ENCODE measurements at regions not wholly inside any gene's neighbourhood (a gene's known extent, or its start where the extent isn't known, plus 50 kb on each side); places are given as distances from the start of the nearest gene placed in this dataset.
"Not testable (repeated sequence)": the region's sequence is repeated elsewhere in the genome, so short reads cannot be mapped to it uniquely, and the experiment has no call there.

DNA sequence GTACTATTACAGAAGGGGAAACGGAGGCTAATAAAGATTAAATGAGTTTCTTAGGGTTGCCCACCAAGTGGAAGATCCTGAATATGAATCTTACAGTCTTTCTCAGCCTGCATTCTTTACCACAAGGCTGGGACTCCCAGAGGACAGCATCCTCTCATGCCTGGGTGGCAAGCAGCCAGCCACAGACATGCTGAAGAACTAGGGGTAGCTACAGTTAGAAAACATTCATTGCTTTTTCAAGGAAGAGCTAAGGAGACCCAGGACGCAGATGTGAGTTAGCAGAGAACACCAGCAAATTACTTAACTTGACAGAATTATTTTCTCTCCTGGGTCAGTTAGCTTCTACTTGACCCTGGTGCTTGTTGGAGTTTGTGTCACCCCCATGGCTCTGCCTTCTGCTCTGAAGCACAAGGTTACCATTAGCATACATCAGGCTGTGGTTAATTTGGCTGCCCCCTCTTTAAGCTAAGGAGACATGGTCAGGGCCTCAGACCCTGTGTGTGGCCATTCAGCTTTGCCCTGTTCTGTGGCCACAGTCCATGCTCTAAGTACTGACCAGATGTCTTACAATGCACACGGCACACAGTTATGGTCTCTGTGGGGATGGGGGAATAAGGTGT lies 132.3 kb upstream of the TNP1 start:
- Mint-ChIP-seq H3K4me3 (no peak overlapping the region), H3K27ac (no peak overlapping the region), H3K4me1 (no peaks in the 10 kb centered on the region), H3K9me3 (peaks cover 0 to 1% (median 0%) of the 10 kb centered on the region in 6 donors), H3K36me3 (no peaks in the 10 kb centered on the region), H3K27me3 (ENCODE audit: low read depth in 3 of 3) (peaks cover 3 to 11% (median 9%) of the 10 kb centered on the region in 3 donors)
- DNase-seq: no peak

GRCh38 chr2:216991563-216991962 lies 131.7 kb upstream of the TNP1 start:
- Mint-ChIP-seq H3K36me3 (no peaks in the 10 kb centered on the region), H3K27me3 (ENCODE audit: low read depth in 3 of 3) (peaks cover 3 to 11% (median 7%) of the 10 kb centered on the region in 3 donors), H3K4me3 (no peak overlapping the region), H3K4me1 (no peaks in the 10 kb centered on the region), H3K27ac (no peak overlapping the region), H3K9me3 (peaks cover 0 to 1% (median 0%) of the 10 kb centered on the region in 6 donors)
- DNase-seq: no peak

- Mint-ChIP-seq H3K36me3 (no peaks in the 10 kb centered on the region), H3K4me1 (no peaks in the 10 kb centered on the region), H3K27me3 (ENCODE audit: low read depth in 3 of 3) (peaks cover 3 to 14% (median 5%) of the 10 kb centered on the region in 3 donors), H3K4me3 (no peak overlapping the region), H3K9me3 (peaks cover 0 to 1% (median 0%) of the 10 kb centered on the region in 6 donors), H3K27ac (no peak overlapping the region)
- DNase-seq: no peak
Measured at GRCh38 chr2:216989340-216990129, 129.7 kb upstream of the TNP1 start.

GRCh38 chr2:216987252-216987821 lies 127.5 kb upstream of the TNP1 start:
- peaks cover 3 to 14% (median 5%) of the 10 kb centered on the region in 3 donors for H3K27me3 Mint-ChIP-seq (ENCODE audit: low read depth in 3 of 3)
- no peak overlapping the region for H3K27ac Mint-ChIP-seq
- H3K9me3 Mint-ChIP-seq: peaks cover 0 to 1% (median 0%) of the 10 kb centered on the region in 6 donors
- H3K36me3 Mint-ChIP-seq: no peaks in the 10 kb centered on the region
- no peak overlapping the region for H3K4me3 Mint-ChIP-seq
- DNase-seq: no peak
- no peaks in the 10 kb centered on the region for H3K4me1 Mint-ChIP-seq

GRCh38 chr2:216985658-216986141 lies 125.8 kb upstream of the TNP1 start:
- Mint-ChIP-seq H3K27ac (no peak overlapping the region), H3K4me3 (no peak overlapping the region), H3K4me1 (no peaks in the 10 kb centered on the region), H3K36me3 (no peaks in the 10 kb centered on the region), H3K9me3 (peaks cover 0 to 1% (median 0%) of the 10 kb centered on the region in 6 donors), H3K27me3 (ENCODE audit: low read depth in 3 of 3) (peaks cover 5 to 12% (median 7%) of the 10 kb centered on the region in 3 donors)
- DNase-seq: no peak

- H3K9me3 Mint-ChIP-seq: peaks cover 0 to 1% (median 0%) of the 10 kb centered on the region in 6 donors
- H3K27me3 Mint-ChIP-seq (ENCODE audit: low read depth in 3 of 3): peaks cover 5 to 11% (median 9%) of the 10 kb centered on the region in 3 donors
- no peaks in the 10 kb centered on the region for H3K36me3 Mint-ChIP-seq
Measured at GRCh38 chr2:216984937-216985336, 125.1 kb upstream of the TNP1 start.

GRCh38 chr2:216981951-216982350 lies 122.1 kb upstream of the TNP1 start:
- not testable (repeated sequence) for H3K4me3 Mint-ChIP-seq, H3K36me3 Mint-ChIP-seq, H3K9me3 Mint-ChIP-seq, H3K27ac Mint-ChIP-seq, DNase-seq, H3K4me1 Mint-ChIP-seq
- H3K27me3 Mint-ChIP-seq (ENCODE audit: low read depth in 3 of 3): peaks cover 2 to 22% (median 21%) of the 10 kb centered on the region in 3 donors

More at GRCh38 chr2:216984937-216985336, 125.1 kb upstream of the TNP1 start:
- no peak overlapping the region for H3K27ac Mint-ChIP-seq
- H3K4me1 Mint-ChIP-seq: no peaks in the 10 kb centered on the region
- H3K4me3 Mint-ChIP-seq: no peak overlapping the region
- no peak for DNase-seq

GRCh38 chr2:216980510-216980909 lies 120.6 kb upstream of the TNP1 start:
- peaks cover 2 to 22% (median 18%) of the 10 kb centered on the region in 3 donors for H3K27me3 Mint-ChIP-seq (ENCODE audit: low read depth in 3 of 3)
- not testable (repeated sequence) for H3K9me3 Mint-ChIP-seq, H3K4me3 Mint-ChIP-seq, H3K4me1 Mint-ChIP-seq, H3K27ac Mint-ChIP-seq, H3K36me3 Mint-ChIP-seq, DNase-seq

GRCh38 chr2:216974321-216975302 lies 114.7 kb upstream of the TNP1 start:
- no peak overlapping the region for H3K27ac Mint-ChIP-seq
- peaks cover 0 to 2% (median 0%) of the 10 kb centered on the region in 6 donors for H3K9me3 Mint-ChIP-seq
- H3K4me3 Mint-ChIP-seq: no peak overlapping the region
- H3K36me3 Mint-ChIP-seq: no peaks in the 10 kb centered on the region
- H3K27me3 Mint-ChIP-seq (ENCODE audit: low read depth in 3 of 3): peaks cover 0 to 10% (median 10%) of the 10 kb centered on the region in 3 donors
- H3K4me1 Mint-ChIP-seq: no peaks in the 10 kb centered on the region
- no peak for DNase-seq

DNA sequence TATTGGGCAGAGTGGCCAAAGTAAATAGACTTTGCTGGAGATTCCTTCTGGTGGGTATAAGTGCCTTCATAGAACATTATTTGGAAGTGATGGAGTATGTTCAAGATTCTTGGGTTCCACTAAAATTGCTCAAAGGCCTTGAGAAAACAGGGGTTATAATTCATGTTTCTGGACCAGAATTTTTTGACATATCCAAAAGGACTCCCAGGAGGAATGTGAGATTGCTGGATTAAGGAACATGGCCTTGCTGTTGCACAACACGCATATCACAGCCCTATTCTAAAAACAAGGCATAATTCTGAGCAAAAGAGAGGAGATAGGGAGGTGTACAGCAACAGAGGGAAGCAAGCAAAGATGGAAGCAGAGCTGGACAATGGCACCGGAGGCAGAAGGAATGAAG lies 111.7 kb upstream of the TNP1 start:
- Mint-ChIP-seq H3K9me3 (peaks cover 0 to 2% (median 0%) of the 10 kb centered on the region in 6 donors), H3K4me1 (no peaks in the 10 kb centered on the region), H3K27ac (no peak overlapping the region), H3K4me3 (no peak overlapping the region), H3K36me3 (no peaks in the 10 kb centered on the region), H3K27me3 (ENCODE audit: low read depth in 3 of 3) (peaks cover 0 to 4% (median 0%) of the 10 kb centered on the region in 3 donors)
- DNase-seq: no peak

GRCh38 chr2:216970359-216970915 lies 110.6 kb upstream of the TNP1 start:
- H3K27ac Mint-ChIP-seq: no peak overlapping the region
- no peak for DNase-seq
- no peaks in the 10 kb centered on the region for H3K36me3 Mint-ChIP-seq
- peaks cover 0 to 4% (median 0%) of the 10 kb centered on the region in 3 donors for H3K27me3 Mint-ChIP-seq (ENCODE audit: low read depth in 3 of 3)
- H3K9me3 Mint-ChIP-seq: peaks cover 0 to 2% (median 0%) of the 10 kb centered on the region in 6 donors
- H3K4me3 Mint-ChIP-seq: no peak overlapping the region
- H3K4me1 Mint-ChIP-seq: no peaks in the 10 kb centered on the region

DNA sequence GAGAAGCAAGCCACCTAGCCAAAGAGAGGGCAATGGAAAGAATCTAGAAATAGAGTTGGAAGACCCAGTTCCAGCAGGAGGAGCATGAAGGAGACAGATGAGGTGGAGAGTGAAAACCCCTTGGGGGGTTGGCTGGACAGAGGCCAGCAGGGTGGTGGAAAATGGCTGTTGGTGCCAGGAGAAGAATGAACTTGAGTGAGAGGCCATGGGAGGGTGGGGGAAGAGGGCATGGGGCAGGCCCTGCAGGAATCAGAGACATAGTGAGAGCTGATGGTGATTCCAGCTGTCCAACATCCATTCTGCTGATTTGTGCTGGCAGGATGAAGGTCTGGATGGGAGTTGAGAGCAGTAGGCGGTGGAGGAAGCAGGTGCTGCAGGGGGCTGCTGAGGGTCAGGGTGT lies 108.0 kb upstream of the TNP1 start:
- H3K4me1 Mint-ChIP-seq: no peaks in the 10 kb centered on the region
- H3K27me3 Mint-ChIP-seq (ENCODE audit: low read depth in 3 of 3): peaks cover 0 to 6% (median 0%) of the 10 kb centered on the region in 3 donors
- no peak for DNase-seq
- H3K4me3 Mint-ChIP-seq: no peak overlapping the region
- H3K36me3 Mint-ChIP-seq: no peaks in the 10 kb centered on the region
- H3K27ac Mint-ChIP-seq: no peak overlapping the region
- peaks cover 0 to 2% (median 0%) of the 10 kb centered on the region in 6 donors for H3K9me3 Mint-ChIP-seq
